Mesothelial cell of epicardium (in vitro differentiated cells): ENCODE measurements at regions not wholly inside any gene's neighbourhood (a gene's known extent, or its start where the extent isn't known, plus 50 kb on each side); places are given as distances from the start of the nearest gene placed in this dataset.
"Not testable (repeated sequence)": the region's sequence is repeated elsewhere in the genome, so short reads cannot be mapped to it uniquely, and the experiment has no call there.

ENCODE experiments used
- DNase-seq, 2 experiments: peaks; one replicate each; pipeline ENCODE4 v3.0.0; 2021; ENCODE audit warnings: low spot score in 2 of 2; ENCODE audit not compliant: unreplicated experiment in 2 of 2
- H3K27ac Mint-ChIP-seq: 2 replicates; pipeline ENCODE4 v1.8.0; 2021; ENCODE audit warnings: mixed read lengths
- H3K27me3 Mint-ChIP-seq: 2 replicates; pipeline ENCODE4 v1.8.0; 2021; ENCODE audit warnings: low read depth, mixed read lengths
- H3K36me3 Mint-ChIP-seq: 2 replicates; pipeline ENCODE4 v1.8.0; 2021; ENCODE audit warnings: mixed read lengths
- H3K4me1 Mint-ChIP-seq: 2 replicates; pipeline ENCODE4 v1.8.0; 2021; ENCODE audit warnings: mixed read lengths
- H3K4me3 Mint-ChIP-seq: 2 replicates; pipeline ENCODE4 v1.8.0; 2021; ENCODE audit warnings: mild to moderate bottlenecking, moderate library complexity, mixed read lengths
- H3K9me3 Mint-ChIP-seq: 2 replicates; pipeline ENCODE4 v1.8.0; 2021; ENCODE audit warnings: mixed read lengths
- CTCF ChIP-seq: fragments of 200-600 bp; sonication (generic); IDR thresholded peaks from one replicate; pipeline ENCODE4 v1.5.0; 2021; ENCODE audit warnings: antibody characterized with exemption; ENCODE audit not compliant: unreplicated experiment

DNA sequence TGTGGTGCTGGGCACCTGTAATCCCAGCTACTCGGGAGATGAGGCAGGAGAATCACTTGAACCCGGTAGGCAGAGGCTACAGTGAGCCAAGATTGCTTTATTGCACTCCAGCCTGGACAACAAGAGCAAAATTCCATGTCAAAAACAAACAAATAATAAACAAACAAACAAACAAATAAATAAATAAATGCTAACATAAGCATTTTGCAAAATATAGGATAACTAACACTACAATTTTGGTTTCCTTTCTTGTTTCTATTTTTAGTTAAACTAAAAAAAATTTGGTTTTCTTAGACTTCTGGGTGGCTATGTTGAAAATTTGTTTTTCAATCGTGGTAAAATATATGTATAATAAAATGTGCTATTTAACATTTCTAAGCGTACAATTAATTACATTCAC is 115.0 kb upstream of the ZNF516 start:
- DNase-seq, result no peak
- no peak overlapping the region for H3K4me3 Mint-ChIP-seq
- no peak for TF ChIP-seq CTCF
- H3K9me3 Mint-ChIP-seq, result no peaks in the 10 kb centered on the region
- H3K27ac Mint-ChIP-seq, result no peak overlapping the region
- H3K36me3 Mint-ChIP-seq, result no peaks in the 10 kb centered on the region
- peaks cover 5% of the 10 kb centered on the region for H3K4me1 Mint-ChIP-seq
- H3K27me3 Mint-ChIP-seq, result no peaks in the 10 kb centered on the region

DNA sequence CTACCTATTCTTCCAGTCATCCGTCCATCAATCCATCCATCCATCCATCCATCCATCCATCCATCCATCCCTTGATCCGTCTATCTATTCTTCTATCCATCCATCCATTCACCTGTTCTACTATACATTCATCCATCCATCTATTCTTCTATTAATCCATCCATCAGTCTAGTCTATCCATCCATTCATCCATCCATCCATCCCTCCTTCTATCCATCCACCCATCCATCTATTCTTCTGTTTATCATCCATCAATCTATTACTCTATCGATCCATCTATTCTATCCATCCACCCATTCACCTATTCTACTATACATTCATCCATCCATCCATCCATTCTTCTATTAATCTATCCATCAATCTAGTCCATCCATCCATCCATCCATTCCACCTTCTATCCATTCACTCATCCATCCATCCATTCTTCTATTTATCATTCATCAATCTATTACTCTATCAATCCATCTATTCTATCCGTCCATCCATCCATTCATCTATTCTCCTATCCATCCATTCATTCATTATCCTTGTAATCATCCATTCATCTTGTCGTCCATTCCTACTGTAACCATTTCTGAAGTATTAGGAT is 110.4 kb upstream of the ZNF516 start:
- Mint-ChIP-seq H3K4me1 (peaks cover 8% of the 10 kb centered on the region), H3K4me3 (no peak overlapping the region), H3K27me3 (no peaks in the 10 kb centered on the region), H3K9me3 (no peaks in the 10 kb centered on the region), H3K36me3 (no peaks in the 10 kb centered on the region), H3K27ac (no peak overlapping the region)
- TF ChIP-seq CTCF, result no peak
- no peak for DNase-seq

- TF ChIP-seq CTCF, result no peak
- H3K36me3 Mint-ChIP-seq, result no peaks in the 10 kb centered on the region
- DNase-seq, result no peak
- H3K27me3 Mint-ChIP-seq, result no peaks in the 10 kb centered on the region
- H3K27ac Mint-ChIP-seq, result no peak overlapping the region
- no peaks in the 10 kb centered on the region for H3K9me3 Mint-ChIP-seq
- H3K4me3 Mint-ChIP-seq, result no peak overlapping the region
- H3K4me1 Mint-ChIP-seq, result peaks cover 8% of the 10 kb centered on the region
Measured at GRCh38 chr18:76604935-76605240, 109.8 kb upstream of the ZNF516 start.

DNA sequence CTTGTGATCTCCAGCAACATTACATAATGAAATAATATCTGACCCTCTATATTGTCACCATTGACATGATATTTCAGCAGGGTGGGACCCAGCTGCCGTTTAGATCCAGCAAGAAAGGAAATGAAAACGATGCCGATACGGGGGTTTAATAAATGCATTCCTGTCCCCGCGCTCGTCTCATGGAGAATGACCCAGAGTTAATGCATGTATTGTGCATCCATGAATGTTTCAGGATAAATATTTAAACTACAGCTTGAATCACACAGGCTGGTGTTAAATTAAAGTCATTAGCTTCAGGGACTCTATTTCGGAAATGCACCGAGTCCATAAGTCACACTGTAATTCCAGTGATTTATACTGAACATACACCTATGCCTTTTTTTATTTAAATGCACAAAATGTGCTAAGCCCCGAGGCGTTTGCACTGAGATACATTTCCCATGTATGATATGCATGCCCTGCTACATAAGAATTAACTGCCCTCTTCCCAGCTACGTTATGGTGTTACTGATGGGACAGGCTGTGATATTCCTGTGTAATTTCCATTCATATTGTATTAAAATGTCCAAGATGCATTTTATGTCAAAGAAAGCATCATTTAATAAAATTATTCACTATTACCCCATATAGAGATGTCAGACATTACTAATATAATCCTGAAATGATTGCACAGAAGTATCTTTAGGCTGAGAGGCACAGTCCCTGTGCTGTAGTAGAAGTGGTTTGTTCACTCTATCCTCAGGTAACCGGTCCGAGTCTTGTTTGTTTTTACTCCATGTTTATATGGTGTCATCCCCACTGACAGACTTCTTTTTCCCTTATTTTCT is 109.3 kb upstream of the ZNF516 start:
- H3K4me3 Mint-ChIP-seq, result no peak overlapping the region
- H3K36me3 Mint-ChIP-seq, result no peaks in the 10 kb centered on the region
- no peak overlapping the region for H3K27ac Mint-ChIP-seq
- no peaks in the 10 kb centered on the region for H3K9me3 Mint-ChIP-seq
- H3K4me1 Mint-ChIP-seq, result peaks cover 8% of the 10 kb centered on the region
- no peak for DNase-seq
- no peak for TF ChIP-seq CTCF
- no peaks in the 10 kb centered on the region for H3K27me3 Mint-ChIP-seq

DNA sequence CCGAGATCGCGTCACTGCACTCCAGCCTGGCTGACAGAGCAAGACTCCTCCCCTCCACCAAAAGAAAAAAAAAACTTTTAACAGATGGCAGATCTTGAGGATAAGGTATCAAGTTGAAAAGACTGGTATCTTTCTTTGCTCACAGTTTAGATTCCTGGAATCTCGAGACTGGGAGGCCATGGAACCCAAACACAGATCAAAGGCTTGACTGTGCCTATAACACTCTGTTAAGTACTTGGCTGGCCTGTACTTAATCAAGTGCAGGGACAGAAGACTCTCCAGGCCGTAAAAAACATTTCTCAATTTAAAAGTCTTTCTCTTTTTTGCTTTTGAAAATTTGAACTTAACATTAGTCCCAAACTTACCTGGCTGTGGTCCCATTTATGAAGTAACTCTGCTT is 107.1 kb upstream of the ZNF516 start:
- TF ChIP-seq CTCF, result no peak
- no peaks in the 10 kb centered on the region for H3K36me3 Mint-ChIP-seq
- H3K9me3 Mint-ChIP-seq, result peaks cover 3% of the 10 kb centered on the region
- peak overlapping the region; percentile 62 for H3K27ac Mint-ChIP-seq
- peaks cover 8% of the 10 kb centered on the region for H3K4me1 Mint-ChIP-seq
- no peak overlapping the region for H3K4me3 Mint-ChIP-seq
- no peak for DNase-seq
- H3K27me3 Mint-ChIP-seq, result no peaks in the 10 kb centered on the region

DNA sequence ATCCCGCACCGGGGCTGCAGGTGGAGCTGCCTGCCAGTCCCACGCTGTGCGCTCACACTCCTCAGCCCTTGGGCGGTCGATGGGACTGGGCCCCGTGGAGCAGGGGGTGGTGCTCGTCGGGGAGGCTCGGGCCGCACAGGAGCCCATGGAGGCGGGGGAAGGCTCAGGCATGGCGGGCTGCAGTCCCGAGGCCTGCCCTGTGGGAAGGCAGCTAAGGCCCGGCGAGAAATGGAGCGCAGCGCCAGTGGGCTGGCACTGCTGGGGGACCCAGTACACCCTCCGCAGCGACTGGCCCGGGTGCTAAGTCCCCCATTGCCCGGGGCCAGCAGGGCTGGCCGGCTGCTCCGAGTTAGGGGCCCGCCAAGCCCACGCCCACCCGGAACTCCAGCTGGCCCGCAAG is 105.0 kb upstream of the ZNF516 start:
- not testable (repeated sequence) for H3K4me1 Mint-ChIP-seq, DNase-seq, H3K27me3 Mint-ChIP-seq, H3K36me3 Mint-ChIP-seq, H3K4me3 Mint-ChIP-seq, H3K9me3 Mint-ChIP-seq, H3K27ac Mint-ChIP-seq
